GM12891 (cell line): ENCODE measurements at regions not wholly inside any gene's neighbourhood (a gene's known extent, or its start where the extent isn't known, plus 50 kb on each side); places are given as distances from the start of the nearest gene placed in this dataset.

Experiments used
- DNase-seq: peaks from one replicate; pipeline ENCODE4 v3.0.0; 2011; ENCODE audit warnings: low spot score; ENCODE audit not compliant: insufficient read length
- FAIRE-seq: peaks from 2 replicates; lab custom pipeline; 2011; peaks lifted over from hg19 to GRCh38; lab: Jason Lieb, UNC
- PAX5 ChIP-seq: IDR thresholded peaks from 2 replicates; pipeline ENCODE4 v1.6.1; 2011; ENCODE audit warnings: low read length, moderate library complexity, mild to moderate bottlenecking; ENCODE audit not compliant: insufficient read depth, severe bottlenecking
- POLR2A ChIP-seq: IDR thresholded peaks from 2 replicates; pipeline ENCODE4 v1.6.1; 2011; ENCODE audit warnings: low read depth, low read length, control low read depth
- POLR2AphosphoS5 ChIP-seq: IDR thresholded peaks from 2 replicates; pipeline ENCODE4 v1.6.1; 2011; ENCODE audit warnings: low read depth, low read length, control low read depth
- POU2F2 ChIP-seq: IDR thresholded peaks from 2 replicates; pipeline ENCODE4 v1.6.1; 2011; ENCODE audit warnings: low read depth, mild to moderate bottlenecking, control low read depth, low read length, moderate library complexity
- SPI1 ChIP-seq: IDR thresholded peaks from 2 replicates; pipeline ENCODE4 v1.6.1; 2011; ENCODE audit warnings: low read depth, low read length, control low read depth
- TAF1 ChIP-seq: IDR thresholded peaks from 2 replicates; pipeline ENCODE4 v1.6.1; 2011; ENCODE audit warnings: low read depth, low read length, control low read depth

GRCh38 chr17:79335456-79335855, 260.8 kb downstream of the ENGASE start:
- DNase-seq (no peak), FAIRE-seq (no peak)
- TF ChIP-seq TAF1 (no peak), PAX5 (no peak), POLR2A (no peak), POU2F2 (no peak), POLR2AphosphoS5 (no peak), SPI1 (no peak)

GRCh38 chr17:79332011-79332554, 257.5 kb downstream of the ENGASE start:
- no peak for TF ChIP-seq POU2F2
- no peak for TF ChIP-seq POLR2AphosphoS5
- TF ChIP-seq SPI1, result no peak
- no peak for TF ChIP-seq POLR2A
- no peak for TF ChIP-seq TAF1
- no peak for TF ChIP-seq PAX5
- FAIRE-seq (no peak), DNase-seq (no peak)

GRCh38 chr17:79331492-79331891, 256.9 kb downstream of the ENGASE start:
- FAIRE-seq, result no peak
- DNase-seq, result no peak
- TF ChIP-seq POU2F2, result no peak
- no peak for TF ChIP-seq TAF1
- no peak for TF ChIP-seq SPI1
- no peak for TF ChIP-seq POLR2A
- no peak for TF ChIP-seq PAX5
- no peak for TF ChIP-seq POLR2AphosphoS5

- DNase-seq (no peak), FAIRE-seq (no peak)
- TF ChIP-seq TAF1 (no peak), POLR2A (no peak), SPI1 (no peak), POLR2AphosphoS5 (no peak), POU2F2 (no peak), PAX5 (no peak)
These were observed 256.1 kb downstream of the ENGASE start for GRCh38 chr17:79330696-79331095.

DNA sequence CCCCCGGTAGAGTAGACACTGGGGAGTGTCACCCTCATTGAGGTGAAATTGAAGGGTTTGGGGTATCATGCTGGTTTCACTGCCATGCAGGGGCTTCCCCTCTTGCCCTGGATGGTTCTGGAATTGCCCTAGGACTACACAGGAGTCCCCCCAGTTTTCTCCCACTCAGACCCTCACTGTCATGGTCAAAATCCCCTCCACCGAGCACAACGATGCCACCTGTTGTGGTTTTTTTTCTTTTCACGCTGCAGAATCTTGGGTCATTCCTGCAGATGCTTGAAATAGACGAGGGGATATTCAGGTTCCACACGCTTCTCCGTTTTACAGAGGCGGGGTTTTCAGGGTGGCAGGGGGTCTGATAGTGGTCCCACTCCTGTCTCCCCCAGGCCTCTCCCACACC, 255.6 kb downstream of the ENGASE start:
- TF ChIP-seq TAF1 (no peak), POLR2AphosphoS5 (no peak), POLR2A (no peak), PAX5 (no peak)
- FAIRE-seq (no peak), DNase-seq (no peak)

- no peak for TF ChIP-seq TAF1
- TF ChIP-seq SPI1, result no peak
- no peak for TF ChIP-seq POU2F2
- TF ChIP-seq POLR2A, result no peak
- no peak for TF ChIP-seq POLR2AphosphoS5
- no peak for TF ChIP-seq PAX5
- no peak for DNase-seq
- FAIRE-seq, result no peak
These were observed 252.2 kb downstream of the ENGASE start for GRCh38 chr17:79326814-79327213.

- no peak for FAIRE-seq
- TF ChIP-seq TAF1 (no peak), POU2F2 (no peak), PAX5 (no peak), POLR2A (no peak), SPI1 (no peak), POLR2AphosphoS5 (no peak)
- DNase-seq, result no peak
These were observed 251.2 kb downstream of the ENGASE start for GRCh38 chr17:79325709-79326430.

- DNase-seq (no peak), FAIRE-seq (no peak)
These were observed 249.6 kb downstream of the ENGASE start for GRCh38 chr17:79324194-79324593.

DNA sequence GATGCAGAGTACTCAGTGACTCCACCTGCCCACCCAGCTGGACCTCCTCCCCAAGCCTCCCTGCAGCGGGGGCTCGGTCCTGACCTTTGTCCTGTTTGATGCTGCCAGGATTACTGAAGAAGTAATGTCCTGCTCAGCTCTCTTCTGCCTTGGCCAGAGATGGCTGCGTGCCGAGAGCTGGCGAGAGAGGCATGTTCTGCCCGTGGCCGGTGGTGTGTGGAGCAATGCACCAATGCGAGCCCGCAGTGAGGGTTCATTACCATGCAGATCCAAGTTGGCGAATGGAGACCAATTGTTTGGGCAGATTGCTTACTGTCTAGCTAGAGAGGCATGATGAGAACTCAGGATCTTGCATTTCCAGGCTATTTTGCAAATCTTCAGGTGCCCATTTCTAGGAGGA, 248.9 kb downstream of the ENGASE start:
- FAIRE-seq (no peak), DNase-seq (no peak)
- TF ChIP-seq POLR2AphosphoS5 (no peak), POLR2A (no peak), TAF1 (no peak), SPI1 (no peak), POU2F2 (no peak), PAX5 (no peak)

More at GRCh38 chr17:79324194-79324593, 249.6 kb downstream of the ENGASE start:
- TF ChIP-seq TAF1 (no peak), SPI1 (no peak), PAX5 (no peak), POU2F2 (no peak), POLR2A (no peak), POLR2AphosphoS5 (no peak)

DNA sequence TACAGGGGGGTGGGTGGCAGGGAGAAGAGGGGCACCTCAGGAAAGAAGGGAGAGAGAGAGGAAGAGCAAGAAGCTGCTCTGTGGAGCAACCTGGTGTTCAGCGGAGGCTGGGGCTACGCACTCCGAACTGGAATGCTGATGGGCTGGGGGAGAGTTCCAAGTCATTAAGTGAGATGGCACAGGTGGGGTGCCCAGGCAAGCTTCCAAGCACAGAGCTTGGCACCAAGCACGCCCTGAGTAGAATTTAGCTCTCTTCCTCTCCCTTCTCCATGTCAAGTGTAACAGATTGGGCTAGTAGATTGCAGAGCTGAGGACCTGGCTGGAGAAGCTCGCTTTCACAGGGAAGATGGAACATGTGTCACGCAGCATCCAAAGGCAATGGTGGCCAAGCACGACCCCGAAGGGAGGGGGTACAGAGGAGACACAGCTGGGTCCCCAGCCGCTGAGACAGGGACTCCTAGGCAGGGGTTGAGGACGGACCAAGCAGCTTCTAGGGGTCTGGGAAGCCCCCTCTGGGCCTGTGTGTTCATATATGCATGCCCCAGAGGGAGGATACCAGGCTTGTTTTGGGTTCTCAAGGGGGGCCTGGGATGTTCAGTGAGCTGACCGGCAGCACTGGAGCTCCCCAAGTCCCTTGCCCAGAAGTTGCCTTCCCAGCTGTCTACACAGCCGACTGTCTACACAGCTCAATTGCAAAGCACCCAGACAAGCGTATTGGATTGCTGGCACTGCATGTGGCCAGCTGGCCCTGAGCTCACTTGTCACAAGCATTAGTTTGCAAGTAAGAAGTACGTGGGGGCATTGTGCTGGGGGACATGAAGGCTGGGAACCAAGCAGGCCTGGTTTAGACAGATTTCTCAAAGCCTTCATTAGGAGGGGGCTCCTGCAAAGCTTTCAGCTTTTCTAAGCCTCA, 247.8 kb downstream of the ENGASE start:
- DNase-seq (no peak), FAIRE-seq (no peak)
- TF ChIP-seq POU2F2 (no peak), POLR2A (no peak), TAF1 (no peak), PAX5 (no peak), SPI1 (no peak)
